SK-N-SH treated with all-trans-retinoic acid at 6 μM for 48 hours (cell line): ENCODE measurements at regions not wholly inside any gene's neighbourhood (a gene's known extent, or its start where the extent isn't known, plus 50 kb on each side); places are given as distances from the start of the nearest gene placed in this dataset.

Experiments used
- ATAC-seq: fragments of 200-7000 bp; cut with Tn5 transposase; 3 replicates; pipeline ENCODE4 v1.9.1; 2020; ENCODE audit warnings: mild to moderate bottlenecking, moderate library complexity
- ARNTL ChIP-seq: fragments of 450-650 bp; formaldehyde crosslinking; IDR thresholded peaks from 2 replicates; pipeline ENCODE4 v1.5.0; 2020; ENCODE audit warnings: low read depth, mild to moderate bottlenecking, moderate library complexity, borderline replicate concordance
- BACH2 ChIP-seq: fragments of 250-450 bp; sonication (Bioruptor Pico); IDR thresholded peaks from 2 replicates; pipeline ENCODE4 v1.9.0; 2021; ENCODE audit warnings: mild to moderate bottlenecking, borderline replicate concordance
- CREB5 ChIP-seq: fragments of 250-450 bp; sonication (Bioruptor Pico); IDR thresholded peaks from 2 replicates; pipeline ENCODE4 v1.5.1; 2020; ENCODE audit warnings: low read depth, mild to moderate bottlenecking, moderate library complexity
- CSDC2 ChIP-seq: fragments of 250-450 bp; sonication (Bioruptor Pico); IDR thresholded peaks from 2 replicates; pipeline ENCODE4 v1.5.0; 2020; ENCODE audit warnings: mild to moderate bottlenecking, moderate library complexity
- GLIS3 ChIP-seq: fragments of 250-450 bp; sonication (Bioruptor Pico); IDR thresholded peaks from 2 replicates; pipeline ENCODE4 v1.5.0; 2020; ENCODE audit warnings: mild to moderate bottlenecking, moderate library complexity
- ISL1 ChIP-seq: fragments of 250-450 bp; sonication (Bioruptor Pico); IDR thresholded peaks from 2 replicates; pipeline ENCODE4 v2.1.2; 2022; ENCODE audit warnings: mild to moderate bottlenecking, moderate library complexity
- OSR1 ChIP-seq: fragments of 250-450 bp; sonication (Bioruptor Pico); IDR thresholded peaks from 2 replicates; pipeline ENCODE4 v1.8.0; 2022; ENCODE audit warnings: moderate library complexity, mild to moderate bottlenecking, inconsistent platforms
- PATZ1 ChIP-seq: fragments of 250-450 bp; sonication (Bioruptor Pico); IDR thresholded peaks from 2 replicates; pipeline ENCODE4 v1.8.0; 2020; ENCODE audit warnings: mild to moderate bottlenecking, moderate library complexity, borderline replicate concordance
- PPARA ChIP-seq: fragments of 250-450 bp; sonication (Bioruptor Pico); IDR thresholded peaks from 2 replicates; pipeline ENCODE4 v1.5.0; 2020; ENCODE audit warnings: mild to moderate bottlenecking, borderline replicate concordance
- RARB ChIP-seq: fragments of 250-450 bp; sonication (Bioruptor Pico); IDR thresholded peaks from 2 replicates; pipeline ENCODE4 v1.8.0; 2021; ENCODE audit warnings: mild to moderate bottlenecking, moderate library complexity
- SNAI2 ChIP-seq: fragments of 250-450 bp; sonication (Bioruptor Pico); IDR thresholded peaks from 2 replicates; pipeline ENCODE4 v1.5.0; 2020; ENCODE audit warnings: mild to moderate bottlenecking, moderate library complexity
- TCF4 ChIP-seq: fragments of 250-450 bp; sonication (Bioruptor Pico); IDR thresholded peaks from 2 replicates; pipeline ENCODE4 v1.8.0; 2021; ENCODE audit warnings: mild to moderate bottlenecking, moderate library complexity, borderline replicate concordance
- ZC3H10 ChIP-seq: fragments of 250-450 bp; sonication (Bioruptor Pico); IDR thresholded peaks from 2 replicates; pipeline ENCODE4 v1.5.1; 2021; ENCODE audit warnings: mild to moderate bottlenecking, moderate library complexity
- ZFP3 ChIP-seq: fragments of 250-450 bp; sonication (Bioruptor Pico); IDR thresholded peaks from 2 replicates; pipeline ENCODE4 v1.5.0; 2020; ENCODE audit warnings: mild to moderate bottlenecking, moderate library complexity
- ZFP30 ChIP-seq: fragments of 450-650 bp; formaldehyde crosslinking; IDR thresholded peaks from 2 replicates; pipeline ENCODE4 v1.5.0; 2022; ENCODE audit warnings: mild to moderate bottlenecking, moderate library complexity
- ZNF565 ChIP-seq: fragments of 450-650 bp; formaldehyde crosslinking; conservative IDR thresholded peaks from 2 replicates; pipeline ENCODE4 v1.5.0; 2020; ENCODE audit warnings: low read depth, mild to moderate bottlenecking, moderate library complexity
- ZNF70 ChIP-seq: fragments of 450-650 bp; formaldehyde crosslinking; IDR thresholded peaks from 2 replicates; pipeline ENCODE4 v1.5.0; 2020; ENCODE audit warnings: mild to moderate bottlenecking, moderate library complexity
- ZNF8 ChIP-seq: fragments of 450-650 bp; formaldehyde crosslinking; IDR thresholded peaks from 2 replicates; pipeline ENCODE4 v1.5.0; 2020; ENCODE audit warnings: mild to moderate bottlenecking, moderate library complexity
- TF ChIP-seq, protein P1 (sequence below): fragments of 250-450 bp; sonication (Bioruptor Pico); IDR thresholded peaks from 2 replicates; pipeline ENCODE4 v1.5.0; 2020; ENCODE audit warnings: mild to moderate bottlenecking, moderate library complexity
- TF ChIP-seq, protein P2 (sequence below): fragments of 250-450 bp; sonication (Bioruptor Pico); IDR thresholded peaks from 2 replicates; pipeline ENCODE4 v1.5.1; 2021; ENCODE audit warnings: mild to moderate bottlenecking, moderate library complexity
- TF ChIP-seq, protein P3 (sequence below): fragments of 250-450 bp; sonication (Bioruptor Pico); IDR thresholded peaks from 2 replicates; pipeline ENCODE4 v1.8.0; 2021; ENCODE audit warnings: low read depth, mild to moderate bottlenecking, moderate library complexity, borderline replicate concordance

- ATAC-seq, result no peak
- no peak for TF ChIP-seq ZNF8 (CRISPR knock-in tag)
- TF ChIP-seq ZFP30 (CRISPR knock-in tag), result no peak
- no peak for TF ChIP-seq TCF4
- TF ChIP-seq, all 23 proteins: peak for 0
Observed at GRCh38 chr9:86997156-86997555, 49.9 kb upstream of the GAS1 start.

- no peak for ATAC-seq
- peak; percentile 57 for TF ChIP-seq TCF4
- no peak for TF ChIP-seq PATZ1 (CRISPR knock-in tag)
- TF ChIP-seq ISL1 (CRISPR knock-in tag), result no peak
- TF ChIP-seq, all 23 proteins: peak for 1
Observed at GRCh38 chr9:86997951-86998350, 50.6 kb upstream of the GAS1 start.

- ATAC-seq, result no peak
- TF ChIP-seq ZC3H10, result no peak
- no peak for TF ChIP-seq RARB
- no peak for TF ChIP-seq PPARA (CRISPR knock-in tag)
- TF ChIP-seq, protein P1, sequence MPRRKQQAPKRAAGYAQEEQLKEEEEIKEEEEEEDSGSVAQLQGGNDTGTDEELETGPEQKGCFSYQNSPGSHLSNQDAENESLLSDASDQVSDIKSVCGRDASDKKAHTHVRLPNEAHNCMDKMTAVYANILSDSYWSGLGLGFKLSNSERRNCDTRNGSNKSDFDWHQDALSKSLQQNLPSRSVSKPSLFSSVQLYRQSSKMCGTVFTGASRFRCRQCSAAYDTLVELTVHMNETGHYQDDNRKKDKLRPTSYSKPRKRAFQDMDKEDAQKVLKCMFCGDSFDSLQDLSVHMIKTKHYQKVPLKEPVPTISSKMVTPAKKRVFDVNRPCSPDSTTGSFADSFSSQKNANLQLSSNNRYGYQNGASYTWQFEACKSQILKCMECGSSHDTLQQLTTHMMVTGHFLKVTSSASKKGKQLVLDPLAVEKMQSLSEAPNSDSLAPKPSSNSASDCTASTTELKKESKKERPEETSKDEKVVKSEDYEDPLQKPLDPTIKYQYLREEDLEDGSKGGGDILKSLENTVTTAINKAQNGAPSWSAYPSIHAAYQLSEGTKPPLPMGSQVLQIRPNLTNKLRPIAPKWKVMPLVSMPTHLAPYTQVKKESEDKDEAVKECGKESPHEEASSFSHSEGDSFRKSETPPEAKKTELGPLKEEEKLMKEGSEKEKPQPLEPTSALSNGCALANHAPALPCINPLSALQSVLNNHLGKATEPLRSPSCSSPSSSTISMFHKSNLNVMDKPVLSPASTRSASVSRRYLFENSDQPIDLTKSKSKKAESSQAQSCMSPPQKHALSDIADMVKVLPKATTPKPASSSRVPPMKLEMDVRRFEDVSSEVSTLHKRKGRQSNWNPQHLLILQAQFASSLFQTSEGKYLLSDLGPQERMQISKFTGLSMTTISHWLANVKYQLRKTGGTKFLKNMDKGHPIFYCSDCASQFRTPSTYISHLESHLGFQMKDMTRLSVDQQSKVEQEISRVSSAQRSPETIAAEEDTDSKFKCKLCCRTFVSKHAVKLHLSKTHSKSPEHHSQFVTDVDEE (CRISPR knock-in tag), result no peak
- TF ChIP-seq SNAI2 (CRISPR knock-in tag), result no peak
- TF ChIP-seq CREB5 (CRISPR knock-in tag), result no peak
- no peak for TF ChIP-seq OSR1
- TF ChIP-seq, protein P2, sequence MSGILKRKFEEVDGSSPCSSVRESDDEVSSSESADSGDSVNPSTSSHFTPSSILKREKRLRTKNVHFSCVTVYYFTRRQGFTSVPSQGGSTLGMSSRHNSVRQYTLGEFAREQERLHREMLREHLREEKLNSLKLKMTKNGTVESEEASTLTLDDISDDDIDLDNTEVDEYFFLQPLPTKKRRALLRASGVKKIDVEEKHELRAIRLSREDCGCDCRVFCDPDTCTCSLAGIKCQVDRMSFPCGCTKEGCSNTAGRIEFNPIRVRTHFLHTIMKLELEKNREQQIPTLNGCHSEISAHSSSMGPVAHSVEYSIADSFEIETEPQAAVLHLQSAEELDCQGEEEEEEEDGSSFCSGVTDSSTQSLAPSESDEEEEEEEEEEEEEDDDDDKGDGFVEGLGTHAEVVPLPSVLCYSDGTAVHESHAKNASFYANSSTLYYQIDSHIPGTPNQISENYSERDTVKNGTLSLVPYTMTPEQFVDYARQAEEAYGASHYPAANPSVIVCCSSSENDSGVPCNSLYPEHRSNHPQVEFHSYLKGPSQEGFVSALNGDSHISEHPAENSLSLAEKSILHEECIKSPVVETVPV (CRISPR knock-in tag), result no peak
- TF ChIP-seq CSDC2 (CRISPR knock-in tag), result no peak
- TF ChIP-seq BACH2, result no peak
- TF ChIP-seq ZFP30 (CRISPR knock-in tag), result no peak
- no peak for TF ChIP-seq TCF4
- TF ChIP-seq ZNF565 (CRISPR knock-in tag), result no peak
- no peak for TF ChIP-seq ZNF8 (CRISPR knock-in tag)
- TF ChIP-seq ZFP3 (CRISPR knock-in tag), result no peak
- no peak for TF ChIP-seq ZNF70 (CRISPR knock-in tag)
- TF ChIP-seq PATZ1 (CRISPR knock-in tag), result no peak
- TF ChIP-seq, protein P3, sequence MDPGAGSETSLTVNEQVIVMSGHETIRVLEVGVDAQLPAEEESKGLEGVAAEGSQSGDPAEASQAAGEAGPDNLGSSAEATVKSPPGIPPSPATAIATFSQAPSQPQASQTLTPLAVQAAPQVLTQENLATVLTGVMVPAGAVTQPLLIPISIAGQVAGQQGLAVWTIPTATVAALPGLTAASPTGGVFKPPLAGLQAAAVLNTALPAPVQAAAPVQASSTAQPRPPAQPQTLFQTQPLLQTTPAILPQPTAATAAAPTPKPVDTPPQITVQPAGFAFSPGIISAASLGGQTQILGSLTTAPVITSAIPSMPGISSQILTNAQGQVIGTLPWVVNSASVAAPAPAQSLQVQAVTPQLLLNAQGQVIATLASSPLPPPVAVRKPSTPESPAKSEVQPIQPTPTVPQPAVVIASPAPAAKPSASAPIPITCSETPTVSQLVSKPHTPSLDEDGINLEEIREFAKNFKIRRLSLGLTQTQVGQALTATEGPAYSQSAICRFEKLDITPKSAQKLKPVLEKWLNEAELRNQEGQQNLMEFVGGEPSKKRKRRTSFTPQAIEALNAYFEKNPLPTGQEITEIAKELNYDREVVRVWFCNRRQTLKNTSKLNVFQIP (CRISPR knock-in tag), result no peak
- TF ChIP-seq GLIS3, result no peak
- TF ChIP-seq ARNTL (CRISPR knock-in tag), result no peak
Observed at GRCh38 chr9:87002517-87002916, 55.2 kb upstream of the GAS1 start.
